NCI-H2196 treated with DMSO at 0.1 percent for 48 hours (cell line): ENCODE measurements at regions not wholly inside any gene's neighbourhood (a gene's known extent, or its start where the extent isn't known, plus 50 kb on each side); places are given as distances from the start of the nearest gene placed in this dataset.

Experiments used
- DNase-seq: peaks from one replicate; lab custom pipeline; 2025; ENCODE audit not compliant: unreplicated experiment; lab: John Stamatoyannopoulos, UW

GRCh38 chr13:39279077-39279476 lies 240.8 kb downstream of the NHLRC3 start:
- DNase-seq = no peak

DNA sequence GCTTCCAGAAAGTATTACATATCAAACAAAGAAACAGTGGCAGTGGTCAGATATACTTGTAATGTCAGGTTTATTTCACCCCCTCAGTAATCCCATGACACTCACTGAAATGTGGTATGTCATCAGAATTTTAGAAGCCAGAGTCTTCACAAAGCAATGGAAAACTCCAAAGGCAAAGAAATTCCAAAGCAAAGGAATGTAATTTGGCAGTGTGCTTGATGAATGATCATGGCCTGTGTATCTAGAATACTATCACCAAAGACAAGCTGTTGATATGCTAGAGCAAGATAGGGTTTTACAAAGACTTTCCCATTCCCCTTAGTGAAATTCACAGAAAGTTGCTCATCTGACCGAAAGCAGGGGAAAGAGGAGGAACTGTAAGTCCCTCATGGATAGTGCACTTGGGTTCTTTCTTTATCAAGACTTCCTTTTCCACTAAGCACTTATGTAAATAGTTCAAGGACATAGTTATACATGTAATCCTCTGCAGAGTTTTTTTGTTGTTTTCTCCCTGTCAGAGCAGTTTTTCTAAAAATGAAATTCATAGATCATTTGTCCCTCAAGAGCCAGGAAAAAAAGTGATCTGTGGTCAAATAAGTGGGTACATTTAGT lies 243.4 kb downstream of the NHLRC3 start:
- DNase-seq = no peak

DNA sequence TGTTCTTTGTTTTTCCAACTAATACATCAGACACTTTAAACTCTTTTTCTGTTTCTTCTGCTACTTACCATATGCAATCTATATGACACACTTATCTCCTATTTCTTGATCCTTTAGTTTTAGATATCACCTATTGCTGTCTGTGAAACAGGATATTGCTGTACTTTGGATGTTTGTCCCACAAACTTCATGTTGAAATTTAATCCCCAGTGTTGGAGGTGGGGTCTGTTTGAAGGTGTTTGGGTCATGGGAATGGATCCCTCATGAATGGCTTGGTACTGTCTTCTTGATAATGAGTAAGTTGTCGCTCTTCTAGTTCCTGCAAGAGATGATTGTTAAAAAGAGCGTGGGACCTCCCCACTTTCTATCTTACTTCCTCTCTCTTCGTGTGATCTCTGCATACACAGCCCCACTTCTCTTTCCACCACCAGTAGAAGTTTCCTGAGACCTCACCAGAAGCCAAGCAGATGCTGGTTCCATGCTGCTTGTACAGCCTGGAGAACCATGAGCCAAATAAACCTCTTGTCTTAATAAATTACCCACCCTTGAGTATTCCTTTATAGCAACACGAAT lies 244.2 kb downstream of the NHLRC3 start:
- no peak for DNase-seq

DNA sequence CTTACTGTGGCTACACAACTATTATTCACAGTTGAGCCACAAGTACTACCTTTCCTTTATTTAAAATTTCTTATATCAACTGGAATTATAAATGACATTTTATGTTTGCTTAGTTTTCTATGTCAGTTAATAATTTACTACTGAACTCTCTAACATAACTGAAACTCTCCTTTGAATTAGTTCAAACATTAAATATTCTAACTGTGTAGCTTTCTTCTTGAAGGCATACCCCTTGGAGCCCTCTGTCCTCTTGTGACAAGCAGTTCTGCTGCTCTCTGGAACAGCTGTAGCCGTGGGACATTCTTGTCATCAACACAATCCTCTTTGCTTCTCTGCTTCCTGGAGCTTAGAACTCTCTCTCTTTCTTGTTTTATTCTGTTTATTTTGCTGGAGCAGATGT lies 244.8 kb downstream of the NHLRC3 start:
- no peak for DNase-seq

GRCh38 chr13:39284801-39285388 lies 246.6 kb downstream of the NHLRC3 start:
- DNase-seq = no peak
